AG09309 (cell line): ENCODE measurements at regions not wholly inside any gene's neighbourhood (a gene's known extent, or its start where the extent isn't known, plus 50 kb on each side); places are given as distances from the start of the nearest gene placed in this dataset.

Experiments used
- DNase-seq: peaks from one replicate; pipeline ENCODE4 v3.0.0-alpha.2; 2010; ENCODE audit warnings: low read depth
- H3K4me3 ChIP-seq: 2 replicates; pipeline ENCODE4 v1.5.1; 2011; ENCODE audit warnings: mild to moderate bottlenecking, low read depth, low read length, moderate library complexity; ENCODE audit not compliant: control insufficient read depth
- CTCF ChIP-seq: IDR thresholded peaks from 2 replicates; pipeline ENCODE4 v1.5.1; 2011; ENCODE audit warnings: mild to moderate bottlenecking, low read depth, low read length, inconsistent platforms; ENCODE audit not compliant: insufficient read depth, control insufficient read depth; ENCODE audit errors: missing control alignments

DNA sequence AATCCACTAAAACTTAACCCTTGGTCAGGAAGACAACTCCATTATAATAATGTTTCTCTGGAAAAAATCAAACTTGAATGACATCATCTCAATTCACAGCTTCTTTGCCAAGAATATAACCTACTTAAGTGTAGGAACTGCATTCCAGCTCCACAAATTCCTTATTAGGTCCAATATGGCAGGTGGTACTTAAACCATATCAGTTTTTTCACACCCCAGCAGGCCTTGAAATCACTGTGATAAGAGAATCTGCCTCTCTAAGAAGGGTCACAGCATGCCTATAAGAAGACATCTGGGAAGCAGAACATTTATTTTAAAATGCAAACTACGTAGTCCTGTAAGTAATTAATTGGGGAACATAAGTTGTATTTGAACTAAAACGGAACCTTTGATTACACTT lies 687.8 kb downstream of the DIAPH3 start:
- no peak overlapping the region for H3K4me3 ChIP-seq
- DNase-seq: no peak
- TF ChIP-seq CTCF: no peak

- TF ChIP-seq CTCF: no peak
- no peak for DNase-seq
- H3K4me3 ChIP-seq: no peak overlapping the region
These were observed 687.4 kb downstream of the DIAPH3 start for GRCh38 chr13:59476366-59476765.

GRCh38 chr13:59477011-59477410 lies 686.7 kb downstream of the DIAPH3 start:
- H3K4me3 ChIP-seq: no peak overlapping the region
- no peak for DNase-seq
- TF ChIP-seq CTCF: peak; percentile 33

GRCh38 chr13:59478908-59479307 lies 684.8 kb downstream of the DIAPH3 start:
- TF ChIP-seq CTCF: no peak
- no peak for DNase-seq
- no peak overlapping the region for H3K4me3 ChIP-seq

DNA sequence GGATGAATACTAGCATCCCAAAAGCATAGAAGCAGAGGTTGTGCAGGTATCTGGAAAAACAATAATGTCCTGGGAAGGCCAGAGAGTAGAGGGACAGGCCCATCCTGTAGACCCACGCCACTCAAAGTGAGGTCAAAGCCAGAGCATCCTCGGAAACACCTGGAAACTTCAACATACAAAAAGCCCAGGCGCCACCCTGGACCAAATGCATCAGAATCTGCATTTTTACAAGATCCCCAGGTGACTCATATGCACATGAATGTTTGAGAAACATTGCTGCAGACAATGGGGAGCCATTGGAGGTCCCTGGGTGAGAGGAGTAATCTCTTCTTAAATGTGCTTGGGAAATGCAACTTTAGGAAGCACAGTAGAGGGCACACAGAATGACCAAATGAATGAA lies 684.1 kb downstream of the DIAPH3 start:
- TF ChIP-seq CTCF: no peak
- DNase-seq: no peak
- H3K4me3 ChIP-seq: no peak overlapping the region

GRCh38 chr13:59480396-59481259 lies 683.1 kb downstream of the DIAPH3 start:
- no peak overlapping the region for H3K4me3 ChIP-seq
- TF ChIP-seq CTCF: no peak
- DNase-seq: no peak

DNA sequence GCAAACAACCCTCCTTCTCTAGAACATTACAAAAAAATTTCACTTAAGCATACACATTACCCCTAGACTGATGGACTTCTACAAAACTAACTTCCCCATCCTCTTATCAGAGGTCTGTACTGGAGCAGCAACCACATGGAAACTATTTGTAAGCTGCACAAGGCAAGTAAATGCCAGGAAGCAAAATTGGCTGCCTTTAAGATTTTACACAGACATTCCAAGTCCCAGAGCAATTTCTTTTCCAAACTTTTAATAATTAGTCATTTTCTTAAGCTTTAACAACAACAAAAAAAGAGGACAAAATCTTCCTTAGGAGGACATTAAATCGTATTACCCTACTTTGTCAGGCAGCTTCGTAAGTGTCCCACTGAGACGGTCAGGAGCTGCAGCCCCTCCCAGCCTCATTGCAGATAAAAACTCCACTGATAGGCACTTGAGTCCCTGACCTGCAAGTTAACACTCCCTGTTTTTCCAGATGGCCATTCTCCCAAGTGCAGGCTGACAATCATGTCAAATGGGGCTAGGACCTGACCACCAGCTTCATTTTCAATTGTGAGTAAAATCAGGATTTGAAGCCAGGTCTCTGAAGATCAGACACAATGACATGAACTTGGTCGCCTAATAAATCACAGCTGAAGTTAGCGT lies 680.1 kb downstream of the DIAPH3 start:
- H3K4me3 ChIP-seq: no peak overlapping the region
- TF ChIP-seq CTCF: no peak
- DNase-seq: no peak
